Stimulated activated CD4-positive, alpha-beta T cell treated with anti-CD3 and anti-CD28 coated beads, Interleukin-15, amount 100 ng/mL, for 24 hours (primary cell): ENCODE measurements at regions not wholly inside any gene's neighbourhood (a gene's known extent, or its start where the extent isn't known, plus 50 kb on each side); places are given as distances from the start of the nearest gene placed in this dataset.

Experiments used
- DNase-seq: peaks from one replicate; pipeline ENCODE4 v3.0.0-alpha.2; 2020

DNA sequence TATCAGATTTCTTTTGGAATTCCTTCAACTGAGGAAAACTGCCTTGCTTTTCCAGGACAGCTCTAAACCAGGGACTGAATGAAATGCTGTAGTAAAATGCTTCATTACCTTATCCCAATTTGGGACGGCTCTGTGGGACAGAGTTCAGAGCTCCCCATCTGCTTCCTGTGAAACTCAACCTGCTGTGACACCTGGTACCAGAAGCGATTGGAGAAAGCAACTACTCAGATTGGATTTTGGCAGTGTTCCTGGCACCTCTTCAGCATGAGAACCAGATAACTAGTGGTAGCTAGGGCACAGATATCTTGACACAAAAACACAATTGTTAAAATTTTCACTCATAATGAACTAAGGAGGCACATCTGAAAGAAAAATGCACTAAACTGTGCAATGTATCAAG lies 539.1 kb downstream of the SI start:
- DNase-seq, result no peak

DNA sequence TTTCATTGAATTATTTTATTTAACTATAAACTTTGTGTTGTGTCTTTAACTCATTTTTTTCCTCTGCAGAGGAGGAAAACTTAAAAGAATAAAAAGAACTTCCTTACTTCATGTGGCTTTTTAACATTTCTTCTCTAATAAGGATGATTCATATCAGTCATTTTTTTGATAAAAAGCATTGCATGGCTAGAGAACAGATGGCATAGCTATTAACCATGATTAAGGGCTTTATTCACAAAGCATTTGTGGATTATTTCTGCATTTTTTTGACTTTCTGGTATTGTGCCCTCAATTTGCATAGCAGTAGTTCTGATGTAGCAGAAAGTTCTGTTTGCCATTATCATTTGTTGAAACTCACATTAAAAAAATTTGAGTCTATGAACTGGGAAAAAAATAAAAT lies 540.8 kb downstream of the SI start:
- DNase-seq, result no peak

DNA sequence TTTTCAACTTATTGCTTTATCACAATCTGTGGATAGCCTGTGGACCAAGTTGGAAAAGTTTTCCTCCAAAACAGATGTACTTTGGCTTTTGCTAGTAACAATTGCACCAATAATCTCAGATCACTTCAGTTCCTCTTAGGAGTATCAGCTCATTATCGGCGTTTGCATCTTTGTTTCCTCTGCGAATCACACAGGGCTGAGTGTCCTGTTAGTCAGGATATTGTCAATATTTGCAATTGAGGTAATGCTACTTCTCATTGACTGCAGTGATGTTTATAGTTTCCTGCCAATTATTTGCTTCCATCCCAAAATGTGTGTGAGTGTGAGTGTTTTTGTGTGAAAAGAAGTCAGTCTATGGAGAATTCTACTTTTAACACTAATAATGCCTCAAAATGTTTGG lies 545.0 kb downstream of the SI start:
- no peak for DNase-seq

DNA sequence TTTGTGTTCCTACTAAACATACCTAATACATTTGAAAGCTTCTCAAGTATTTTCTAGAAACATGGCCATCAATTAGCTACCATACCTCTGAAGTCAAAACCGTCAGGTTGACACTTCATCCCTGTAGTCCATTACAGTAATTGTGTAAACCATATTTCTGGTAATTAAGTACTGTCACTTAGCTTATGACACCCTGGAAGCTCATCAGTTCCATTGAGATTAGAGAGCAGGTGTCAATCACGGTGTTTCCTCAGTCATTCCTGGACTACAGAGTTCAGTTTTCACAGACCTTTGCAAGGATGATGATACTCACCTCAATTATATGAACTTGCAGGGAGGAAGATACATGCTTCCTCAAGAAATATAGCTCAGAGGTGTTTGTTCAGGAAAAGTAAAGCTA lies 552.0 kb downstream of the SI start:
- DNase-seq, result no peak

DNA sequence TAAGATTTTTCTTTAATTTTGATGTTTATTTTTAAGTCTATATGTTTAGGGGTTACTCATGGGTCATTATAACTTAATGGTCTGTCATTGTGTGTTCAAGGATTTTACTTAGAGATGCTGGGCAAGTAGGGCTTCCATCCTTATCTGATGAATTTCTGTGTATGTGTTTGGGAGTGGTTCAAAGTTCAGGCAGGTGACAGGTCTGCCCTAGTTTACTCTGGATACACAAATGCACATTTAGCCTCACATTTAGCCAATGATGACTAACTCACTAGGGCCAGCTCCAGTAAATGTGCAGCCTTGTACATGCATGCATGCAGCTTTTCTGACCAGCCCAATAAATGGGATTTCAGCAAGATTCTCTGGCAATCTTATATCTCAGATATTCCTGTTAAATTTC lies 554.1 kb downstream of the SI start:
- DNase-seq, result no peak

DNA sequence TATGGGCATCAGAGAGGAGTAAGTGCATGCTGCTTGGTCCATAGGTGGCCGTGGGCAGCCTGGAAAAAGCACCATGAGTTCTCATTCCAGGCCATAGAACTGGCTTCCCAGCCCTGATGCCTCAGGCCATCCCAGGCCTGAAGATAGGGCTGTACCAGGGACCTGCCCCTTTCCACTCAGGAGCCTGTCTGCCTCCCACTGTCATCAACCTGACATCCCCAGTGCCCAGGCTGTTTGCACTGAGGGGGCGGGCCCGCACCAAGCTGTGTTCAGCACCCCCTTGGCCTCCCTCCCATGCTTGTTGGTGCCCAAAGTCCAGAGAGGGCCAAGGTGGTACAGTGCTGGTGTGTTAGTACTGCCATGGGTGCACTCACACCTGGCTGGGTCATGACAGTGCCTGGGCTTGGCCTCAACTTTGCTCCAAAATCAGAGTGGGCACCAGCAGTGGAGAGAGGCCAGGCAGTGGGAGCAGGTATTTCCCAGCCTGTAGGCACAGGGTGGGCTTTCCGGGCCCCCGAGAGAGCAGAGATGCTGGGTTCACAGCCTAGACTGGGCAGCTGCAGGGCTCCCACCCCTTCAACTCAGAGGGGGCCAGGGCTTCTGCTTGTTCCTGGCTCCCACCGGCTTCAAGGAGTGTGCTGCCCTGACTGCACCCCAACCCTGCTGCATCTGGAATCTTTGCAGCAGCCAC lies 556.1 kb downstream of the SI start:
- DNase-seq, result no peak

DNA sequence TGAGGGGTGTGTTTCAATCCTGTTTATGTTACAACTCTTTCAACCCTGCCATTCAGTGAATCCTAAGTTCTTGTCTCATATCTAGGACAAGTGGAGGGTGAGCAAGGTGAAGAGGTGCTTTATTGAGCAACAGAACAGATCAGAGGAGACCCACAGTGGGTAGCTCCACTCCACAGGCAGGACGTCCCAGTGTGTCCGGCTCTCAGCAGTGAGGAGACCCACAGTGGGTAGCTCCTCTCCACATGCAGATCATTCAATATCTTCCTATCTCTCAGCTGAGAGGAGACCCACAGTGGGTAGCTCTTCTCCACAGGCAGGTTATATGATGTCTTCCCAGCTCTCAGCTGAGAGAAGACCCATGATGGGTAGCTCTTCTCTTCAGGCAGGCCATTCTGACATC lies 556.7 kb downstream of the SI start:
- DNase-seq, result no peak

DNA sequence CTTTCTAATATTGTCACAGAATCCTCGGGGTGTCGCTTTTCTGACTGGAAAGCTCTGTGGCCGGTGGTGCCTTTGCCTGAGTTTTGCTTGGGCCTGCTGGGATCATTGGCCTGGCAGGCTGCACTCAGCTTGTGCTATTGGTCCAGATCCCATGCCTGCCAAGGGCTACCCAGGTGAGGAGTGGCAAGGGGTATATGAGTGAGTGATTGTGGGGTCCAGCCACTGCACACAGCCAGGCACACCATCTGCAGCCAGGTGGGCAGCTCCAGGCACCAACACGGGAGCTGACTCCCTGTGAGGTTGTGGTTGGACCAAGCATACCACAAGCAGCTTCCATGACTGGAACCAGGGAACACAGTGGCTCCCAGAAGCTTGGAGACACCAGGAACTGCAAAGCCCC lies 557.2 kb downstream of the SI start:
- DNase-seq, result no peak

DNA sequence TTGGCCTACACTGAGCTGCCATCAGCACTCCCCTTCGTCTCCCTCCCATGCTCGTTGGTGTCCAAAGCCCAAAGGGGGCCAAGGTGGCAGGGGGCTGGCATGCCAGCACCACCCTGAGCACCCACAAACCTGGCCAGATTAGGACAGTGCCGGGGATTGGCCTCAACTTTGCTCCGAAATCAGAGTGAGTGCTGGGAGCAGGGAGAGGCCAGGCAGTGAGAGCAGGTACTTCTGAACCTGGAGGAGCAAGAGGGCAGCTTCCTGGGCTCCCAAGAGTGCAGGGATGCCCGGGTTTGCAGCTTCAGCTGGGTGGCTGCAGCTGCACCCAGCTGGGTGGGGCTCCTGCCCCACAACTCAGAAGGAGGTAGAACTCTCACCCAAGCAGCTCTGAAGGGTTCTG lies 563.0 kb downstream of the SI start:
- no peak for DNase-seq

DNA sequence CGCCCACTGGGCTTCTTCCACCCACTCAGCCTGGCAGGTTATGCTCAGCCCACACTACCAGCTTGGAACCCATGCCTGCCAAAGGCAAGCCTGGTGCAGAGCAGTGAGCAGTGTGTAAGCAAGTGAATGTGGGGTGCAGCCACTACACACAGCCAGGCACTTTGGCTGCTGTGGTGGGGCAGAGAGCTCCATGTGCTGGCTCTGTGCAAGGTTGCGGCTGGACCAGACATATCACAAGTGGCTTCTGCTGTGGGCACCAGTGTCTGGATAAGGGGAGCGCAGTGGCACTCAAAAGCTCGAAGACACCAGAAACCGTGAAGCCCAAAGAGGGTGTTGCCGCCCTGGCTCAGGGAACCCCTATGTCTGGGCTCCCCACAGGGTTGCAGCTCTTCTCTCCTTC lies 563.7 kb downstream of the SI start:
- no peak for DNase-seq

DNA sequence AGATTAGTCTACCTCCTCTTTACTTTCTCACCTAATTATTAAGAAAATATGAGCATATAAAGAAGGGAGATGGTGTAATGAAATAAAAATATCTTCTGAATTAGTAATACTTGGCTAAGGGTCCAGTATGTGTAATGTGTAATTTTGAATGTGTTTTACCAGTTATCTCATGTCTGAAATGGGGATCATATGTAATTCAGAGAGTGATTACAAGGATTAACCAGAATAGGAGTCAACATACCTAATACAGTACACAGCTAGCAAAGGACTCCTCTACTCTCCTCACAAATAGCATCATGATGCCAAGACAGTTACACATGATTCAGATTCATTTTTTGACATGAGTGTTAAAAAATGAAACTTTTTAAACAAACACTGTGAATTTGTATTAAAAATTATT lies 570.4 kb downstream of the SI start:
- no peak for DNase-seq

DNA sequence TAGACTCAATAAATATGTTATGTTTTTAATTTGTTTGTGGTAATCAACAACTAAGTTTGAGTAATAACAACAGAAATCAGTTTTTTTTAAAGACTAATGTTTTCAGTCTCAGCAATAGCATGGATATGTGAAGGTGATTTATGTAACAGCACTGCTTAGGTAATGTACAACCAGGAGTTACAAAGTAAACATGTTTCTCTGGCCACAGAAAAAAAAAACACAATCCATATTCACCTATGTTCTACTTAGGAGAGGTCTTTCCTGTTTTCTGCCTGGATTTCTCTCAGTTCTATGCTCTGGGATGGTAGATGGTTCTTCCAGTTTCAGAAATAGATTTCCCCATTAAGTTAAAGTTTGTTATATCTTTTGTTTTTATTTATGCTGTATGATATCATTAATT lies 579.4 kb downstream of the SI start:
- no peak for DNase-seq

DNA sequence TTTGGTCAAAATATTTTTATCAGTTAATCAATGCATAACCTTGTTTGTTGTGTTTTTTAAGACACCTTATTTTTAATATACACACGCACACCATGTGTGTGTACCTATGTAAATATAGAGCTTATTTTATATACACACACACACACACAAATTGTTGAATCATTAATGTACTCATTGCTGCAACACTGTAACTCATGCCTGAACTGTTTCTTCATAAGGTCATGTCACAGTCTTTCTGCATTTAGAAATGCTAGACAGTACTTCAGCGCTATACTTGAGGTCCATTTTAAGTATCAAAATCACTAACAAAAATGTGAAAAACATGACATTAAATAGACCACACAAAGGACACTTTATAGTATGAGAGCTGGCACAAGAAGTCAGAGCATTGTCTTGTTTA lies 589.4 kb downstream of the SI start:
- DNase-seq, result no peak

DNA sequence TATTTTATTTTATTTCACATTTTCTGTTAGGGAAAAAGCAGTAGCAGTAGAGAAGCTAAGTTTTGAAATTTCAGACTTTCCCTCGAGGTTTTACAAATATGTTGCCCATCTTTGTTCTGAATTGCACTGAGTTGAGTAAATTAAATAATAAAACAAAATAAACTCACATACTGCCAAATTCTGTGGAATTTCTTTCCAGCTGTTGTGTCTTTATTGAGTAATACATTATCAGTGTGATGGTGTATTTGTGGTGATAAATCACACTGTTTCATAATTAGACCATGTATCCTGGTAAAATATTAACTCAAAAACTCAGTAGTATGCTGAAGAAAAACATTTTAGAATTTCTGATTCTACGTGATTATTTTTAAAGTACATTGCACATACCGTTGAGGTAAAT lies 592.1 kb downstream of the SI start:
- DNase-seq, result no peak

DNA sequence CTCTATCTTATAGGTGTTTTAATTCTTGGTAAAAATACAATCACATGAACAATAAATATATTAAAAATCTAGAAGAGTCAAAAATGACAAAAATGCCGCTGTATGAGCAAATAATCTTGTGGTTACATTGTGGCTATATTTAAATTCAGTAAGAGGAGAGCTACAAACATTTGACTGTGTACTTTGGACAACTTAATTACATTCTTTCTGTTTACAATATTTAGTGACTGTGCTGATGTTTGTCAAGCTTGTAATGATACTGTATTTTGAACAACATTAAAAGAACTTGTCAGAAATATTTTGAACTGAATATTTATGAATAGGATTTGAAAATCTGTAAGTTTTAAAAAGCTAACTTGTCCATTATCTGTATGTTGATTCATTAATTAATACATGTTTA lies 598.3 kb downstream of the SI start:
- no peak for DNase-seq

DNA sequence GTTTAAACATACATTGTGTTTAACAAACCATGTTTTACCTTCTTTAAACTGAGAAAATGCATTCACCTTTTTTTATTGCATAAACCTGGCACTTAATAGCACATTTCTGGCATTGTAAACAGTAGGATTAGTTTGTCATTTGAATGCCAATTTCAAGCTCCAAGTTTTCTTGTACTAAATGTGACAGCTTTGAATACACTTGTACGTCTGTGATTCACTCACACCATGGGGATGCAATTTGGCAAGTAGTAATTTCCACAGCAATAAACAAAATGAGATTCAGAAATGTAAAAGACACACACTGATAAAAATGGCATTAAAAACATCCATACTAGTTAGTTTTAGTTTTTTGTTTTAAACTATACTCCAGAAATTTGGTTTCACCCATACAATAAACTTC lies 598.9 kb downstream of the SI start:
- no peak for DNase-seq

DNA sequence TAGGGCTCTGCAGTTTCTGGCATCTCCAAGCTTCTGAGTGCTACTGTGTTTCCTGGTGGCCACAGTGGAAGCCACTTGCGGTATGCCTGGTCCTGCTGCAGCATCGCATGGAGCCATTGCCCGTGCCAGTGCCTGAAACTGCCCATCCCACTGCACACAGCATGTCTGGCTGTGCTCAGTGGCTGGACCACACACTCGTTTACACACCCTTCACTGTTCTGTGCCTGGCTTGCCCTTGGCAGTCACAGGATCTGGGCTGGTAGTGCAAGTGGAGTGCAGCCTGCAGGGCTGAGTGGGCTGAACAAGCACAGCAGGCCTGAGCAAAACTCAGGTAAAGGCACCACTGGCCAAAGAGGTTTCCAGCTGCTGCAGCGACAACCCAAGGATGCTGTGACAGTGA lies 600.0 kb downstream of the SI start:
- no peak for DNase-seq

DNA sequence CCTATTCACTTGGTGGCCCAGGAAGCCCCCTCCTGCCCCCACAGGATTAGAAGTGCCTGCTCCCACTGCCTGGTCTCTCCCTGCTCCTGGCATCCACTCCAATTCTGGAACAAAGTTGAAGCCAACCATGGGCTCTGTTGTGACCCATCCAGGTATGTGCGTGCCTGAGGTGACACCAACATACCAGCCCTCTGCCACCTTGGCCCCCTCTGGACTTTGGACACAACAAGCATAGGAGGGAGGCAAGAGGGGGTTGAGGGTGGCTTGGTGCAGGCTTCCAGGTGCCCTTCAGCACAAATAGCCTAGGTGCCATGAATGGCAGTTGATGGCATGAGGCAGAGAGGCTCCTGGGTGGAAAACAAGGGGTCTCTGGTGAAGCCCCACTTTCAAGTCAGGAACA lies 600.9 kb downstream of the SI start:
- DNase-seq, result no peak

DNA sequence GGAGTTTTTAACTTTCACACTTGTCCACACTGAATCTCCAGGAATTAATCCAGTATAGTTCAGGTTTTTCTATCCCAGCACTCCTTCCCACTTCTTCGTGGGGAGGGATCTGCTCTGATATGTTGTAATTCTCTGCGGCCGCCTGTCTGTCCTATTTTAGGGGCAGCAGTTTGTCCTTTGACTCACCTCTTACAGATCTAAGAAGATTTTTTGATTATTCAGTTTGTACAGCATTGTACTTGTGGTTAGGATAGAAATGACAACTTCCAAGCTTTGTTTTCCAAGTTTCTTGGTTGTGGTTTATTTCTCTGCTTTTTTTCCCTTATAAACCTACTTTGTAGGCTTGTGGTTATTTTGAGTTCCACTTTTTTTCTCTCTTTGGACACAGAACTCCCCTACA lies 601.7 kb downstream of the SI start:
- no peak for DNase-seq

DNA sequence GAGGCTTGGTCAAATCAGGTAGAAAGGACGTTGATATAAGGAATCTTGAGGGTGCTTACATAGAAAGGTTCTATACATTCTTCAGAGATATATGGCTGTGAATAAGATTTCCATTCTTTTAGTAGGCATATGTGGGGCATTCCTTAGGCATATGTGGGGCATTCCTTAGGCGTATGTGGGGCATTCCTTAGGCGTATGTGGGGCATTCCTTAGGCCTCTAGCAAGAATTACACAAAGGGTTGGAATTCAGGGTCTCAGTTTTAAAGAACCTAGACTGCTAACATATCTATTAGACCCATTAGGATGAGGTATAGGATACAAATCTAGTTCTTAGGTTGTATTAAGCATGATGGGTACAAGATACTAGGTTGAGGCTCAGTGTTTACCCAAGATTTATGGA lies 607.8 kb downstream of the SI start:
- DNase-seq, result no peak

DNA sequence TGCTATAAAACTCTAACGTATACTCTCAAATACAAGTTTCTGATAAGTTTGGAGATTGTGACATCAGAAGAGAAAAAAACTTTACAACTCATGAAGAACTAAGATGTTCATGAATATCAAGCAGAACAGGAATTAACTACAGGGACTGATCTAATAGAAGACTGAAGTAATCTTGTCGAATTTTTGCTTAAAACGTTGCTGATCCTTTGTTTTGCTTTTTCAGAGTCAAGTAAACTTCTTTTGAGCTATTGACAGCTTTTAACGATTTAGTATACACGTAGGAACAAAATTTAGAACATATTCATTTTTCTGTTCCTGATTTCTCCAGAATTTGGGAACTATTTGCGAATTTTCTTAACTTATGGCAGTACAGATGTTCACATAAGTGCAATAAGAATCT lies 610.2 kb downstream of the SI start:
- no peak for DNase-seq

DNA sequence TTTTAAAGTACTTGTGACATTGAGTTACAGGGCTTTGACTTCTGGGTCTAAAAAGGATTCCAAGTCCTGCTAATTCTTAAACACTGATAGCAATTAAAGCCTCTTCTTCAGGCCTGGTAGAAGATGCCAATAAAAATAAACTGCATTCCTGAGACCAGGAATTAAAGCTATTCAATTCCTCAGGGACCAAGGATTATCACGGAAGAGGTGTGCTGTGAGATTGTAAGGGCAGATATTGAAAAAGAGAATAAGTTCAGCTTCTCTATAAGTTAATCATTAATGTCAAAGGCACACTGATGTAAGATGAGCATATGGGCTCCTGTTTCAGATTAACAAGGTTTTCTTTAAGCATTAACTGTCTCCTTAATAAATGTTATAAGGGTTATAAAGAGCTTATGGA lies 611.3 kb downstream of the SI start:
- DNase-seq, result no peak

DNA sequence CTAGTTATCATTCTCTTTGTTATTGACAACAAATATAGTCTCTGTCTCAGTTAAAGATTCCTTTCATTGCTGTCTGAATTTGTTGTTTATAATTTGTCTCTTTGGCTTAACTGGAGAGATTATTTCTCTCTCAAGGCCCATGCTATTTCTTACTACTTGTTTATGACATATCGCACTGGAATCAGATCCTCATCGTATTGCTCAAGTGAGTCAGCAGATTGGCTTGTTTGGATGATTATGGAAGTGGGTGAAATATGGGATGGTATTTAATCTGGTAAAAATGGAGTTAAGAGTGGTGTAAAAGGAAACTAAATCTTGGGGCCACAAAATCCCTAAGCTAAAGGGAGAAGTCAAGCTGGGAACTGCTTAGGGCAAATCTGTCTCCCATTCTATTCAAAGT lies 613.1 kb downstream of the SI start:
- DNase-seq, result no peak

DNA sequence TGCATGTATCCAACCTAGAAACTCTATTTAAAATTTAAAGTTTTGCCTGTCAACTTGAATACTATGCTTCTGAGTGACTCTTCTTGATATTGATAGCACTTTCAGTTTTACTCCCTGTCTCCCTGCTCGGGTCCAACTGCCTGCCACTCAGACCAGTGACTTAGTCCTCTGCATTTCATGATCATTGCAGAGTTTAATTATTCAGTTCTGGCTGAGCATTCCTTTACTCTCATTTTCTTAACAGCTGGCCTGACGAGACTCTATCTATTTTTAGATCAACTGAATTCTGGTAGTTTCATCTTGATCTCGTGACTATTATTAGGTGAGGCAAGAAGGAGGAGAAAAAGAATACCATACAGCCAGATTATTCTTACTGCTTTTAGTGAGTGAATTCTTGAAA lies 617.4 kb downstream of the SI start:
- DNase-seq, result no peak

DNA sequence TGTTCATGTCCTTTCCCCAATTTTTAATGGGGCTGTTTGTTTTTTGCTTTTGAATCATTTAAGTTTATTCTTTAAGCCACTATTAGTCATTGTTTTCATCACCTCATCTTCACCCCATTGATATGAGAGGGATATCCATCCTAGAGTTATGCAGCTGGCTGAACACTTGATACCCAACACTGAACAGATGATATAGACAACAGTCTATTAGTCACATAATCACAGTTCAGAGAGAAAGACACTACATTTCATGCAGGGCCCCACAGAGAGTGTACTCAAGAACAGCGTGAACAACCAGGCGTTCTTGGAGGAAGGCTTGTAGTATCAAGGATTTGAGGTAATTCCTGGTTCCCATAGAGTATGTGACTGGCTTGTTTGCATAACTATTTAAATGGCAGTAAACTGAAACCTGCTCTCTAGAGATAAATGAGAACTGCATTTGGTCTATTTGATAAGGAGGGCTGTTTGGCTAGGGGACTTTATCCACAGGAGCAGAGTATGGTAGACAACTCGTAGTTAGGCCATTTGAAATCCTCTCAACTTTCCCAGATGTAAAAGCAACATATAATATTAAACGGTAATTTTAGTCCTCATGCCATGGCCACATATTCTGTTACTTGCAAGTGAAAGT lies 618.7 kb downstream of the SI start:
- DNase-seq, result no peak

DNA sequence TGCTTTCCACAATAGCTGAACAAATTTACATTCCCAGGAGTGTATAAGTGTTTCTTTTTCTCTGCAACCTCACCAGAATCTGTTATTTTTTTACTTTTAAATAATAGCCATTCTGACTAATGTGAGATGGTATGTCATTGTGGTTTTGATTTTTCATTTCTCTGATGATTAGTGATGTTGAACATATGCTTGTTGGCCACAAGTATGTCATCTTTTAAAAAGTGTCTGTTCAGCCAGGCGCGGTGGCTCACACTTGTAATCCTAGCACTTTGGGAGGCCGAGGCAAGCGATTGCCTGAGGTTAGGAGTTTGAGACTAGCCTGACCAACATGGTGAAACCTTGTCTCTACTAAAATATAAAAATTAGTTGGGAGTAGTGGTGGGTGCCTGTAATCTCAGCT lies 619.3 kb downstream of the SI start:
- DNase-seq, result no peak
